ENCODE measurements at regions not wholly inside any gene's neighbourhood (a gene's known extent, or its start where the extent isn't known, plus 50 kb on each side); places are given as distances from the start of the nearest gene placed in this dataset.

DNA sequence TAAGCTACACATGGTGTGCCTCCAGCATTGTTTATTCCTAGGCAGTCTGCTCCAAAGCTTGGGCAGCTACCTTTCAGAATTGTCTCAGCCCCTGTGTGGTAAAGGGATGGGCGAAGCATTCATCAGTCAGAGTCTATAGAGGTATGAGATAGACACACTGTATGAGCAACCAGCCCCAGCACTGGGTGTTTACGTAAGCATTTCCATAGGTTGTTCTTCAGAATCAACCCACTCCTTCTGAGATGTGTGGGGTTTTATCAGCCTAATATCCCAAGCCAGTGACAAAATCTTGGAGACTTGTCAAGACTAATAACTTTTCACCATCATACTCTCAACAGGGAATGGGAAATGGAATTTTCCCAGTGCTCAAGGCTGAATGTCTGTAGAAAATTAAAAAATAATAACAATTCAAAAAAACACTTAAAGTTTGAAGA is 98.2 kb downstream of the BTG1 start:
- TF ChIP-seq, protein P1, sequence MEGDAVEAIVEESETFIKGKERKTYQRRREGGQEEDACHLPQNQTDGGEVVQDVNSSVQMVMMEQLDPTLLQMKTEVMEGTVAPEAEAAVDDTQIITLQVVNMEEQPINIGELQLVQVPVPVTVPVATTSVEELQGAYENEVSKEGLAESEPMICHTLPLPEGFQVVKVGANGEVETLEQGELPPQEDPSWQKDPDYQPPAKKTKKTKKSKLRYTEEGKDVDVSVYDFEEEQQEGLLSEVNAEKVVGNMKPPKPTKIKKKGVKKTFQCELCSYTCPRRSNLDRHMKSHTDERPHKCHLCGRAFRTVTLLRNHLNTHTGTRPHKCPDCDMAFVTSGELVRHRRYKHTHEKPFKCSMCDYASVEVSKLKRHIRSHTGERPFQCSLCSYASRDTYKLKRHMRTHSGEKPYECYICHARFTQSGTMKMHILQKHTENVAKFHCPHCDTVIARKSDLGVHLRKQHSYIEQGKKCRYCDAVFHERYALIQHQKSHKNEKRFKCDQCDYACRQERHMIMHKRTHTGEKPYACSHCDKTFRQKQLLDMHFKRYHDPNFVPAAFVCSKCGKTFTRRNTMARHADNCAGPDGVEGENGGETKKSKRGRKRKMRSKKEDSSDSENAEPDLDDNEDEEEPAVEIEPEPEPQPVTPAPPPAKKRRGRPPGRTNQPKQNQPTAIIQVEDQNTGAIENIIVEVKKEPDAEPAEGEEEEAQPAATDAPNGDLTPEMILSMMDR (conservative IDR thresholded peaks at IDR 0.05; ENCODE audit: low read depth, low read length): no peak
- H3K27ac ChIP-seq: no peak overlapping the region
- H3K27me3 ChIP-seq (ENCODE audit: insufficient read depth, low read depth): no peaks in the 10 kb centered on the region
- H3K4me3 ChIP-seq (IDR thresholded peaks at IDR 0.05; ENCODE audit: insufficient read depth, low read depth, low read length): no peak overlapping the region
- H3K4me1 ChIP-seq (ENCODE audit: low read depth, poor library complexity, severe bottlenecking): no peaks in the 10 kb centered on the region
- no peak overlapping the region for H3K9ac ChIP-seq
- no peak overlapping the region for H2AFZ ChIP-seq (ENCODE audit: low read depth)
- no peaks in the 10 kb centered on the region for H4K20me1 ChIP-seq (ENCODE audit: insufficient read depth)
- no peaks in the 10 kb centered on the region for H3K36me3 ChIP-seq (ENCODE audit: insufficient read depth)
- no peak overlapping the region for H3K4me2 ChIP-seq
- H3K79me2 ChIP-seq (ENCODE audit: insufficient read depth, low read depth): no peaks in the 10 kb centered on the region

DNA sequence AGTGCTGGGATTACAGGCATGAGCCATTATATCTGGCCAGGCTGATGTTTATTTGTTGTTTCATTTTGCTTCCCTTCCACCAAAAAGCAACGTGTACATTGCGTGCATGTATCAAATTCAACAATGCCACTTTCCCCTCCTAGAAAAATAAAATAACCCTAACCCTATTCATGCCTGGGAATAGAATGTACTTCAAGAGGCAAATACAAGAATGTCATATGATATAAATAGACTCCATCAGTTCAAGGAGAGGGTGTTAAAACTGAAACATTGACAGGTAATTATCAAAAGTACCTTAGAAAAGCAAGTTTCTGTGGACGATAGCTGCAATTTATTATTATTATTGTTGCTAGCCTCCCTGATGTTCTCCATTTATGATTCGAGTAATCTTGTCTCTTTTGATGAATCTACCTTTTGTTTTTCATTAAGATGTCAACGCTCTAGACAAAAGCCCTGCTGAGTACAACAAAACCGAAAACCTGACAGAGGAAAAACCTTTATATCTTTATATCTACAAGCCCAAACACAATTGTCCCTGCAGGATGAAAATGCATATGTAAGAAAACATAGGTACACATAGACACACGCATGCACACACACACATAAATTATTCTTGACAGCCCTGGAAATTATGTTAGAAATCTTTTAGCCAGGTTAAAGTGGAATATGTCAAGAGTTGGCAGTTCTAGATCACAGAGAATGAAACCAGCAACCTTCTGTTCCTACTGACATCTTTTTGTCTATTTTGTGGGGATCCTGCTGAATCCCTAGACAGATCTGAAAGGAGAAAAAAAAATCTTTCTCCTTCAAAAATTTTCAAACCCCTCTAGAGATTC is 98.9 kb downstream of the BTG1 start:
- Histone ChIP-seq H2AFZ (ENCODE audit: low read depth) (no peak overlapping the region), H4K20me1 (ENCODE audit: insufficient read depth) (no peaks in the 10 kb centered on the region), H3K27me3 (ENCODE audit: insufficient read depth, low read depth) (no peaks in the 10 kb centered on the region), H3K9ac (no peak overlapping the region), H3K27ac (no peak overlapping the region), H3K79me2 (ENCODE audit: insufficient read depth, low read depth) (no peaks in the 10 kb centered on the region), H3K4me3 (IDR thresholded peaks at IDR 0.05; ENCODE audit: insufficient read depth, low read depth, low read length) (no peak overlapping the region), H3K4me2 (no peak overlapping the region), H3K4me1 (ENCODE audit: low read depth, poor library complexity, severe bottlenecking) (no peaks in the 10 kb centered on the region), H3K36me3 (ENCODE audit: insufficient read depth) (no peaks in the 10 kb centered on the region)
- TF ChIP-seq, protein P1 (conservative IDR thresholded peaks at IDR 0.05; ENCODE audit: low read depth, low read length): no peak

DNA sequence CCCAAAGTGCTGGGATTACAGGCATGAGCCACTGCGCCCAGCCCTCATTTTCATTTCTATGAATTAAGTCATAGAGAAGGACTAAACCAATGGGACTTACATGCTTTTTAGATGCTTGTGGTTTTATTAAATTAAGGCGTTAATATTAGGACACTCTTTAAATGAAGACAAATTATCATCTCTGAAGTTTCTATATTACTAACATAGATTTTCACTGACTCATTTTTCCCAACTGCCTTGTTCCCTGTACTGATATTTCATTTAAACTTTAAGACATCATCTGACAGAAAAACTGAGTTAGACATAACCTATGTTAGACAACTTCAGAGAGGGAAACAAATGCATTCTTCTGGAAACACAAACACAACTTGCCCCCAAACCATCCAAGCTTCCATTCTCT is 99.8 kb downstream of the BTG1 start:
- Histone ChIP-seq H3K9ac (no peak overlapping the region), H3K27ac (no peak overlapping the region), H3K4me2 (no peak overlapping the region), H4K20me1 (ENCODE audit: insufficient read depth) (no peaks in the 10 kb centered on the region), H3K27me3 (ENCODE audit: insufficient read depth, low read depth) (no peaks in the 10 kb centered on the region), H3K79me2 (ENCODE audit: insufficient read depth, low read depth) (no peaks in the 10 kb centered on the region), H3K36me3 (ENCODE audit: insufficient read depth) (no peaks in the 10 kb centered on the region), H3K4me3 (IDR thresholded peaks at IDR 0.05; ENCODE audit: insufficient read depth, low read depth, low read length) (no peak overlapping the region), H3K4me1 (ENCODE audit: low read depth, poor library complexity, severe bottlenecking) (no peaks in the 10 kb centered on the region), H2AFZ (ENCODE audit: low read depth) (no peak overlapping the region)
- TF ChIP-seq, protein P1 (conservative IDR thresholded peaks at IDR 0.05; ENCODE audit: low read depth, low read length): no peak

DNA sequence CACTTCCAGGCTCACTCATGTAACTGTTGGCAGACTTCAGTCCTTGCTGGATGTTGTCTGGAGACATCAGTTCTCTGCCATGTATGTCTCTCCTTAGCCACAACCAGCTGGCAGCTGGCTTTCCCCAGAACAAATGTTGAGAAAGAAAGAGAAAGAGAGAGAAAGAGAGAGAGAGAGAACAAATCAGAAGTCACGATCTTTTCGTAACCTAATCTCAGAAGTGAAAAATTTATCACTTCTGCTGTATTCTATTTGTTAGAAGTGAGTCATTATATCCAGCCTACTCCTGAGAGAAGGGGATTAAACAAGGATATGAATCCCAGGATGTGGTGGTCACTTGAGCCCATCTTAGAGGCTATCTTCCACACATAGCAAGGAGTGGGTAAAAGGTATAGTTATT is 101.2 kb downstream of the BTG1 start:
- Histone ChIP-seq H3K4me3 (IDR thresholded peaks at IDR 0.05; ENCODE audit: insufficient read depth, low read depth, low read length) (no peak overlapping the region), H3K4me1 (ENCODE audit: low read depth, poor library complexity, severe bottlenecking) (no peaks in the 10 kb centered on the region), H3K27me3 (ENCODE audit: insufficient read depth, low read depth) (no peaks in the 10 kb centered on the region), H3K36me3 (ENCODE audit: insufficient read depth) (no peaks in the 10 kb centered on the region), H4K20me1 (ENCODE audit: insufficient read depth) (no peaks in the 10 kb centered on the region), H3K79me2 (ENCODE audit: insufficient read depth, low read depth) (no peaks in the 10 kb centered on the region), H2AFZ (ENCODE audit: low read depth) (no peak overlapping the region), H3K27ac (no peak overlapping the region), H3K9ac (no peak overlapping the region), H3K4me2 (no peak overlapping the region)
- TF ChIP-seq, protein P1 (conservative IDR thresholded peaks at IDR 0.05; ENCODE audit: low read depth, low read length): no peak

Data from KMS-11 (cell line).